Fibroblast of pulmonary artery (primary cell): ENCODE measurements at regions not wholly inside any gene's neighbourhood (a gene's known extent, or its start where the extent isn't known, plus 50 kb on each side); places are given as distances from the start of the nearest gene placed in this dataset.
"Not testable (repeated sequence)": the region's sequence is repeated elsewhere in the genome, so short reads cannot be mapped to it uniquely, and the experiment has no call there.

Source experiments
- DNase-seq: peaks from one replicate; pipeline ENCODE4 v3.0.0-alpha.2; 2010; ENCODE audit warnings: low read depth
- H3K4me3 ChIP-seq: replicated peaks from 2 replicates; pipeline ENCODE4 v1.5.1; 2011; ENCODE audit warnings: low read depth, mild to moderate bottlenecking, control low read depth, low read length, moderate library complexity
- CTCF ChIP-seq: IDR thresholded peaks from 2 replicates; pipeline ENCODE4 v1.5.1; 2011; ENCODE audit warnings: mild to moderate bottlenecking, control low read depth, low read length, inconsistent platforms; ENCODE audit errors: missing control alignments

- TF ChIP-seq CTCF: no peak
- no peak for DNase-seq
- no peak overlapping the region for H3K4me3 ChIP-seq
Measured at GRCh38 chr20:4434681-4435080, 185.6 kb upstream of the ADRA1D start.

GRCh38 chr20:4431446-4431845 lies 182.4 kb upstream of the ADRA1D start:
- H3K4me3 ChIP-seq: no peak overlapping the region
- no peak for DNase-seq
- no peak for TF ChIP-seq CTCF

GRCh38 chr20:4430826-4431225 lies 181.7 kb upstream of the ADRA1D start:
- not testable (repeated sequence) for H3K4me3 ChIP-seq, DNase-seq

GRCh38 chr20:4427940-4428586 lies 179.0 kb upstream of the ADRA1D start:
- TF ChIP-seq CTCF: no peak
- DNase-seq: no peak
- no peak overlapping the region for H3K4me3 ChIP-seq

- H3K4me3 ChIP-seq: no peak overlapping the region
- no peak for DNase-seq
- TF ChIP-seq CTCF: no peak
Measured at GRCh38 chr20:4418141-4418540, 169.1 kb upstream of the ADRA1D start.

GRCh38 chr20:4415281-4415680 lies 166.2 kb upstream of the ADRA1D start:
- no peak for TF ChIP-seq CTCF
- no peak for DNase-seq
- H3K4me3 ChIP-seq: no peak overlapping the region

GRCh38 chr20:4413314-4414049 lies 164.4 kb upstream of the ADRA1D start:
- no peak for TF ChIP-seq CTCF
- H3K4me3 ChIP-seq: no peak overlapping the region
- DNase-seq: no peak
